ENCODE measurements at regions not wholly inside any gene's neighbourhood (a gene's known extent, or its start where the extent isn't known, plus 50 kb on each side); places are given as distances from the start of the nearest gene placed in this dataset.

GRCh38 chr2:200747668-200748618 is 63.8 kb upstream of the BZW1 start (continued):
- no peak for TF ChIP-seq ZBTB40 (IDR thresholded peaks at IDR 0.05)
- peak; percentile 42; the same call in 1 of the 2 replicates for TF ChIP-seq ZBTB40 (CRISPR knock-in tag; IDR thresholded peaks at IDR 0.05)
- TF ChIP-seq ZNF225 (CRISPR knock-in tag; IDR thresholded peaks at IDR 0.05): no peak
- no peak for TF ChIP-seq ZNF354B (CRISPR knock-in tag; IDR thresholded peaks at IDR 0.05)
- peak; percentile 59; the same call in 1 of the 2 replicates for TF ChIP-seq SNAPC2 (CRISPR knock-in tag; IDR thresholded peaks at IDR 0.05)
- TF ChIP-seq, protein P1, sequence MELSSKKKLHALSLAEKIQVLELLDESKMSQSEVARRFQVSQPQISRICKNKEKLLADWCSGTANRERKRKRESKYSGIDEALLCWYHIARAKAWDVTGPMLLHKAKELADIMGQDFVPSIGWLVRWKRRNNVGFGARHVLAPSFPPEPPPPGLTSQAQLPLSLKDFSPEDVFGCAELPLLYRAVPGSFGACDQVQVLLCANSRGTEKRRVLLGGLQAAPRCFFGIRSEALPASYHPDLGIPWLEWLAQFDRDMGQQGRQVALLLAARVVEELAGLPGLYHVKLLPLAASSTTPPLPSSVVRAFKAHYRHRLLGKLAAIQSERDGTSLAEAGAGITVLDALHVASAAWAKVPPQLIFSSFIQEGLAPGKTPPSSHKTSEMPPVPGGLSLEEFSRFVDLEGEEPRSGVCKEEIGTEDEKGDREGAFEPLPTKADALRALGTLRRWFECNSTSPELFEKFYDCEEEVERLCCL (CRISPR knock-in tag; IDR thresholded peaks at IDR 0.05; ENCODE audit: borderline replicate concordance): no peak
- TF ChIP-seq NCOA2 (CRISPR knock-in tag; IDR thresholded peaks at IDR 0.05): peak; percentile 86
- no peak for TF ChIP-seq ZZZ3 (CRISPR knock-in tag; IDR thresholded peaks at IDR 0.05; ENCODE audit: borderline replicate concordance)
- TF ChIP-seq MAFG (CRISPR knock-in tag; IDR thresholded peaks at IDR 0.05): no peak
- TF ChIP-seq MEIS2 (CRISPR knock-in tag; IDR thresholded peaks at IDR 0.05): peak; percentile 79
- TF ChIP-seq ARID5B (CRISPR knock-in tag; IDR thresholded peaks at IDR 0.05): peak; percentile 91
- no peak for TF ChIP-seq ZNF839 (CRISPR knock-in tag; IDR thresholded peaks at IDR 0.05; ENCODE audit: borderline replicate concordance)
- TF ChIP-seq ZNF205 (CRISPR knock-in tag; IDR thresholded peaks at IDR 0.05): peak; percentile 71; the same call in 1 of the 2 replicates
- no peak for TF ChIP-seq NFATC3 (CRISPR knock-in tag; IDR thresholded peaks at IDR 0.05)
- TF ChIP-seq SYNCRIP (IDR thresholded peaks at IDR 0.05; ENCODE audit: insufficient read depth, low read depth, low read length): no peak

All from HepG2 (cell line).